ENCODE measurements at regions not wholly inside any gene's neighbourhood (a gene's known extent, or its start where the extent isn't known, plus 50 kb on each side); places are given as distances from the start of the nearest gene placed in this dataset.

DNA sequence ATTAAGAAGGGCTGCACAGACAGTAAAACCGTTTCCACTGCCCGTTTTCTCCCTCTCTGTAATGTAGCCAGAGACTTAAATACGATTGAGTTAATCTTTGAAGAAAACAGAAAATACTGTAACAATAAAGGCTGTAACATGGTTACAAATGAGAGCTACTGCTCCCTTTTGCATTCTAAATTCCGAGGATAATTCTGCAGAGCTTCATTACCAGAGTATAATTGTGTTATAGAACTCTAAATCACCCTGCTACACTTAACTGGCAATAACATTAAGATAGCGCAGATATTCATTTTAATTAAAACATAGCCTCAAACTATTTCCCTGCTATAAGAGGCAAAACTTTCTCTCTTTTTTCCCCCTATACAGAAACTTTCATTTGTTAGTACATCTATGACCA lies 283.7 kb upstream of the BRINP1 start:
- TF ChIP-seq, protein P1, sequence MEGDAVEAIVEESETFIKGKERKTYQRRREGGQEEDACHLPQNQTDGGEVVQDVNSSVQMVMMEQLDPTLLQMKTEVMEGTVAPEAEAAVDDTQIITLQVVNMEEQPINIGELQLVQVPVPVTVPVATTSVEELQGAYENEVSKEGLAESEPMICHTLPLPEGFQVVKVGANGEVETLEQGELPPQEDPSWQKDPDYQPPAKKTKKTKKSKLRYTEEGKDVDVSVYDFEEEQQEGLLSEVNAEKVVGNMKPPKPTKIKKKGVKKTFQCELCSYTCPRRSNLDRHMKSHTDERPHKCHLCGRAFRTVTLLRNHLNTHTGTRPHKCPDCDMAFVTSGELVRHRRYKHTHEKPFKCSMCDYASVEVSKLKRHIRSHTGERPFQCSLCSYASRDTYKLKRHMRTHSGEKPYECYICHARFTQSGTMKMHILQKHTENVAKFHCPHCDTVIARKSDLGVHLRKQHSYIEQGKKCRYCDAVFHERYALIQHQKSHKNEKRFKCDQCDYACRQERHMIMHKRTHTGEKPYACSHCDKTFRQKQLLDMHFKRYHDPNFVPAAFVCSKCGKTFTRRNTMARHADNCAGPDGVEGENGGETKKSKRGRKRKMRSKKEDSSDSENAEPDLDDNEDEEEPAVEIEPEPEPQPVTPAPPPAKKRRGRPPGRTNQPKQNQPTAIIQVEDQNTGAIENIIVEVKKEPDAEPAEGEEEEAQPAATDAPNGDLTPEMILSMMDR (IDR thresholded peaks at IDR 0.05; ENCODE audit: low read length), result no peak
- TF ChIP-seq EZH2phosphoT487 (IDR thresholded peaks at IDR 0.05; ENCODE audit: low read length), result no peak

Data from MM.1S (cell line).